Stimulated activated CD4-positive, alpha-beta T cell treated with anti-CD3 and anti-CD28 coated beads, Interleukin-1b, Interleukin-23, amount 100 ng/mL, for 24 hours (primary cell): ENCODE measurements at regions not wholly inside any gene's neighbourhood (a gene's known extent, or its start where the extent isn't known, plus 50 kb on each side); places are given as distances from the start of the nearest gene placed in this dataset.

Experiments
- DNase-seq, 4 experiments: peaks; one replicate each; pipeline ENCODE4 v3.0.0-alpha.2; 2020; ENCODE audit warnings: low read depth in 4 of 4, low spot score in 1 of 4

DNA sequence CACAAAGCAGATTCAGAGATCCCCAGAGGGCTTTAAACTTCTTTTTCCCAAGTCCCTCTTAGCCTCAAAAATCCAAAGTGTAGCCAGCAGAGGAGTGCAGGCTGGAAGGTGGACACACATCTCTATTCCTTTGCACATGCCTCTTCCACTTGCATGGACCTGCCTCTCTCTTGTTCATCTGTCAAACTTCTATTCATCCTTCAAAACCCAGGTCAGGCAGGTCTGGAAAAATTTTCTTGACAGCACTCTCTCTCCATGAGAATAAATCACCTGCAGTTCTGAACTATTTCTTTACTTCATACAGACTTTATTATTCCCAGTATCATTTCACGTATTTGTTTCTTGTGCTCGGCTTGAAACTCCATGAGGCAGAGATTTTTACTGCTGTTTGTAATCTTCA lies 127.5 kb downstream of the SS18 start:
- DNase-seq, result no peak

DNA sequence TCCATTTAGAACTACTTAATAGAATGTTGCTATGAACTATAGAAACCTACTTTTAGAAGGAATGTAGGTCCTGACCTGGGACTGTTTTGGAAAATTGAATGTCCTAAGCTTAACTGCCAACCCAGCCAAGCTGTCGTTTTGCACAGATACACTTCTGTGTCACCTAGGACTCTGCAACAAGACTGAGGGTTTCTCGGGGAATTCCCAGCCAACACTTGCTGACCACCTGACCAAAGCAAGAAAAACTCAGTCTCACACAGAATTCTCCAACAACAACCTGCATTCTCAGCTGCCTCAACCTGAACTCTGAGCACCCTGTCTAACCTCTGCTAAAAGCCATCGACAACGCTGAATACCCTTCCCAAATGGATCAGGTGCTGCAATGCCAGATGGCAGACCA lies 128.2 kb downstream of the SS18 start:
- DNase-seq, result no peak

GRCh38 chr18:25957017-25957416 lies 133.4 kb downstream of the SS18 start:
- DNase-seq, result no peak

DNA sequence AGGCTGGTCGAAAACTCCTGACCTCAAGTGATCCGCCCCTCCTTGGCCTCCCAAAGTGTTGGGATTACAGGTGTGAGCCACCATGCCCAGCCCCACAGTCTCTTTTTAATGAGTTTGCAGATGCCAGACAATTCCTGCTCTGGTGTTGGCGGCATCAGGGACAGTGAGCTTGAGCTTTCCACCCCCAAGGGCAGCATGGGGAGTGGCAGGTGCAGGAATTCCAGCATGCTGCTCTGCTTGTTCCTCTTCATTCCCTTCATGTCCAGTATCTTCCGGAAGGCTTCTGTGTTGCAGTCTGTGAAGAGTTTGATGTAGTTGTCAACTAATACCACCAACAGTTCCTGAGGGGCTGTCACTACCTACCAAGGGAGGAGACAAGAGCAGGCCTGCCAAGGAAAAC lies 137.3 kb downstream of the SS18 start:
- DNase-seq, result no peak

DNA sequence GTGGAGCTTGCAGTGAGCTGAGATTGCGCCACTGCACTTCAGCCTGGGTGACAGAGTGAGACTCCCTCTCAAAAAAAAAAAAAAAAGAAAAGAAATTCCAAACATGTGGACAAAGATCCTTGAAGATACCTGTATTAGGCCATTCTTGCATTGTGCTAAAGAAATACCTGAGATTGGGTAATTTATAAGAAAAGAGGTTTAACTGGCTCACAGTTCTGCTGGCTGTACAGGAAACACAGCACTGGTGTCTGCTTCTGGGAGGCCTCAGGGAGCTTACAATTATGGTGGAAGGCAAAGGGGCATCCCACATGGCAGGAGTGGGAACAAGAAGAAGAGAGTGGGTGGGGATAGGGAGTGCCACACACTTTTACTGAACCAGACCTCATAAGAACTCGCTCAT lies 140.1 kb downstream of the SS18 start:
- no peak for DNase-seq

DNA sequence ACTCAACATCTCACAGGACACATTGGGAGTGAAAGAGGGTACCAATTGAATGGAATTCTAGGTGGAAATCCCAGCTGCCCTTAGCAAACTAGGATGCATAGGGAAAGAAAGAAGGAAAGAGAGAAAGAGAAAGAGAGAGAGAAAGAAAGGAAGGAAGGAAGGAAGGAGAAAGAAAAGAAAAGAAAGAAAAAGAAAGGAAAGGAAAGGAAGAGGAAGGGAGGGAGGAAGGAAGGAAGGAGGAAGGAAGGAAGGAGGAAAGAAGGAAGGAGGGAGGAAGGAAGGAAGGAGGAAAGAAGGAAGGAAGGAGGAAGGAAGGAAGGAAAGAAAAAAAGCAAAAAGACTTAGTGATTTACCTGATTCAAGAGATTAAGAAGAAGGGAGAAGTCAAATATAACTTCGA lies 143.9 kb downstream of the SS18 start:
- no peak for DNase-seq

DNA sequence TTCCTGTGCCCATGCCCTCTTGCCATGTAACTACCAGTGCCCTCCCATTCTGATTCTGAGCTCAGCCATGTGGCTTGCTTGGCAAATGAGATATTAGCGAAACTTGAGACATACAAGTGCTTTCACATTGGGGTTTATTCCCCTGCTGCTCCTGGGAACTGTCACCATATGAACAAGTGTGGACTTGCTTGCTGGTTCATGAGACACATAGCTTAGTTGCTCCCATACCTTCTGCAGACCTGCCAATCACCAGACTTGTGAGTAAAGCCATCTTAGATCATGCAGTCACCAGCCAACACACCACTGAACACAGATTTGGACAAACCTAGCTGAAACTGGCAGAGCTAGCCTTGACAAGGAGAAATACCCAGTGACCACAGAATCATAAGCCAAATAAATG lies 155.1 kb downstream of the SS18 start:
- no peak for DNase-seq

DNA sequence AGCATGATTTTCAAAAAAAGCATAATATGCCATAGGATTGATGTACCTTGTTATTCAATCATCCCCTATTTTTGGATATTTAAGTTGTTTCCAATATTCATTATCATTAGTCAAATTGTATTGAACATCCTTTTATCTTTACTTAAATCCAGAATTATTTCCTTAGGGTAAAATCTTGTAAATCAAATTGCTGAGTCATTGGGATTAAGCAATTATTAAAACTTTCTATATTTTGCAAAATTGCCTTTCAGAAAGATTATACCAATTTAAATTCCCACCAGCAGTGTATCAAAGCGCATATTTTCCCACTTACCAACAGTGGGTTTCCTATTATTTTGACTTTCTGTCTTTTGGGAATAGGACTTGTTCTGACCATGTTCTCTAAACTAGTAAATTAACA lies 159.3 kb downstream of the SS18 start:
- DNase-seq, result no peak

- DNase-seq, result no peak
Measured at GRCh38 chr18:25929787-25930186, 160.6 kb downstream of the SS18 start.

- no peak for DNase-seq
Measured at GRCh38 chr18:25927830-25928229, 162.6 kb downstream of the SS18 start.

- no peak for DNase-seq
Measured at GRCh38 chr18:25923193-25923592, 167.2 kb downstream of the SS18 start.

DNA sequence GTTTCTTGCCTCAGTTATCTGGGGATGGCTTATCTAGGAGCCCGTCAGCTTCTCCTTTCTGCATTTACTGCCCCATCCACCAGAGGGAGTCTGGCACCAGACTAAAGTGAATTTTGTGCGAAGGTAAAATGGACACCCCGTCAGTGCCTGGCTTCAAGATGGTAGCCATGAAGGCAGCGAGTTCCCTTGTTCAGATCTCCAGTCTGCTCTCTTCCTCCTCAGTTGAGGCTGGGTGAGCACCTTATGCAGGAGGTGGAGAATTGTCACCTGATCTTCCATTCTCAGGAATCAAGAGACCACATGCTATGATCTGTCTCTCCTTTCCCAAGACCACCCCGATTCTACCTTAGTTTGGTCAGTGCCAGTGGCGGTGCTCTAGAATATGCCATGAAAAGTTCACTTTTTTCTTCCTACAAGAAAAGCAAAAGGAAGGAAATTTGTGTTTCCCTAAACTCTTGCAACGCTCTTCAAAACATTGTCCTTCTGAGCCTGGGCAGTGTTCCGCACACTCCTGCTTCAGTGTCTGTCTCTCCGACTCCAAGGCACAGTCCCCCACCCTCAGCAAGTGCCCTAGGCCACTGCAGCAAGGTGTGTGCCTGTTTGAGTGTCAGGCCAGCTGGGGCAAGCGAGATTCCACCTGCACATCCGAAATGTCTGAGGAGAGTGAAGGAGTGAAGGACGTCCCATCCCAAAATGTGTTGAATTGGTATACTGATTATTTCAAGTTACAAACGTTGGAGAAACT lies 168.6 kb downstream of the SS18 start:
- peak in 3 of 4 experiments; percentile 1 to 10 (median 4) for DNase-seq

GRCh38 chr18:25915907-25916306 lies 174.5 kb downstream of the SS18 start:
- DNase-seq, result no peak

DNA sequence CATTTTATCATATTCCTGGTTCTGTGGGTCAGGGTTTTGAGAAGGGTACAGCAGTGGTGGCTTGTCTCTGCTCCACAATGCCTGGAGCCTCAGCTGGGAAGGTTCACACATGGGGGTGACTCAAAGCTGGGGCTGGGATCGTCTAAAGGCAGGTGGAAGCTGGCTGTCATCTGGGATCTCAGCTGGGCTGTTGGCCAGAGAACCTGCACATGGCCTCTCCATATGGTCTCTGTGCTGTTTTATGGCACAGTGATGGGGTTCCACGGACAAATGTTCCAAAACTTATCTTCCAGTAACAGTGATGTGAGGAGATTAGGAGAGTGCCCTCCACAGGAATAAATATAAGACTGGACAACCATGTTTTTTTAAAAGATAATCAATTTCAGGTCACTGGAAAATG lies 191.4 kb downstream of the SS18 start:
- no peak for DNase-seq

GRCh38 chr18:25896956-25897355 lies 193.5 kb downstream of the SS18 start:
- no peak for DNase-seq

- DNase-seq, result peak in 1 of 4 experiments; percentile 2
Measured at GRCh38 chr18:25896178-25896780, 194.1 kb downstream of the SS18 start.

DNA sequence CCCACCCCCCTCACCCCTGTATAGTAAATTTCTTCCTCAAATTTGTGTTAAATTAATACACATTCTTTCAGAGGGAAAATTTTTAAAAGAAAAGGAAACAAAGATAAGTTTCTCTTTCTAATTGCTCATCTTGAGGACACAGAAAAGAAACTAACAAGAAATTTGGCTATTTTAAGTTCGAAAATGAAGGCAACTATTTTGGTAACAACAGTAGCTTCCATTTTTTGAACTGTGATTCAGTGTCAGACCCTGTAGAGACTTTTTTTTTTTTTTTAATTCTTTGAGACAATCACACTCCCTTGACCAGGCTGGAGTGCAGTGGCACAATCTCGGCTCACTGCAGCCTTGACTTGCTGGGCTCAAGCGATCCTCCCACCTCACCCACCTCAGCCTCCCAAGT lies 194.9 kb downstream of the SS18 start:
- no peak for DNase-seq

- no peak for DNase-seq
Measured at GRCh38 chr18:25886283-25886682, 204.1 kb downstream of the SS18 start.

DNA sequence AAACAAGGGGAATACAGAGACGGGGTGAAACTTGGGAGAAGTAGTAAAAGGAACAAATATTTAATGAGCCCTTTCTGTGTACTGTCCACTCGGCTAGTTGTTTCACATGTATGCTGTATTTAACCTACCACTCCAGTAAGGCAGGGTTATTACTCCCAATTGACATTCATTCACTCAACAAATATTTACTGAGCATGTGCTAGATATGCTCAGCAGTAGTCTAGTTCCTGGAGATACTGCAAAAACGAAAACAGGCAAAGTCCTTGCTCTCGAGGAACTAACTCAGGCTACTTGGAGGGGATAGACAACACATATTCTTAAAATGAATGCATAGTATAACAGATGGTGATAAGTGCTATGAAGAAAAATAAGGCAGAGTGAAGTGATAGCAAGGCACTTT lies 207.3 kb downstream of the SS18 start:
- DNase-seq, result no peak

GRCh38 chr18:25881149-25881548 lies 209.3 kb downstream of the SS18 start:
- DNase-seq, result no peak

- no peak for DNase-seq
Measured at GRCh38 chr18:25880441-25880840, 210.0 kb downstream of the SS18 start.

GRCh38 chr18:25876330-25876948 lies 214.0 kb downstream of the SS18 start:
- DNase-seq, result no peak
